A673 (cell line): ENCODE measurements at regions not wholly inside any gene's neighbourhood (a gene's known extent, or its start where the extent isn't known, plus 50 kb on each side); places are given as distances from the start of the nearest gene placed in this dataset.

Source experiments
- CTCF ChIP-seq: fragments of 300-800, 200-600 bp; sonication (generic); conservative IDR thresholded peaks from 2 replicates; pipeline ENCODE4 v1.5.1; 2017; ENCODE audit warnings: low read depth, mild to moderate bottlenecking, antibody characterized with exemption, low read length, moderate library complexity, mixed read lengths
- EZH2 ChIP-seq: fragments of 200-600 bp; sonication (generic); IDR thresholded peaks from 2 replicates; pipeline ENCODE4 v1.6.1; 2017; ENCODE audit warnings: borderline replicate concordance, low read depth, mild to moderate bottlenecking, mixed read lengths, antibody characterized with exemption, low read length; ENCODE audit not compliant: poor library complexity, severe bottlenecking

- TF ChIP-seq CTCF (no peak), EZH2 (no peak)
Observed at GRCh38 chr2:14189929-14190328, 442.6 kb upstream of the LRATD1 start.
